GM18873 (cell line): ENCODE measurements at regions not wholly inside any gene's neighbourhood (a gene's known extent, or its start where the extent isn't known, plus 50 kb on each side); places are given as distances from the start of the nearest gene placed in this dataset.

Experiments
- ATAC-seq: cut with Tn5 transposase; IDR thresholded peaks from one replicate; pipeline ENCODE4 v1.9.1; 2021; ENCODE audit warnings: mild to moderate bottlenecking, moderate library complexity, moderate number of reproducible peaks; ENCODE audit not compliant: unreplicated experiment, low FRiP score

GRCh38 chr10:108521827-108522492 lies 1357.5 kb upstream of the SORCS1 start:
- ATAC-seq, result no peak

- no peak for ATAC-seq
Observed at GRCh38 chr10:108515821-108516220, 1351.3 kb upstream of the SORCS1 start.

GRCh38 chr10:108500396-108500795 lies 1335.9 kb upstream of the SORCS1 start:
- ATAC-seq, result no peak

GRCh38 chr10:108496106-108496505 lies 1331.6 kb upstream of the SORCS1 start:
- no peak for ATAC-seq

GRCh38 chr10:108490944-108491343 lies 1326.4 kb upstream of the SORCS1 start:
- ATAC-seq, result no peak

- no peak for ATAC-seq
Observed at GRCh38 chr10:108471420-108471819, 1306.9 kb upstream of the SORCS1 start.

- ATAC-seq, result no peak
Observed at GRCh38 chr10:108469940-108470339, 1305.4 kb upstream of the SORCS1 start.

GRCh38 chr10:108465871-108466641 lies 1301.5 kb upstream of the SORCS1 start:
- no peak for ATAC-seq

GRCh38 chr10:108462005-108462404 lies 1297.5 kb upstream of the SORCS1 start:
- ATAC-seq, result no peak

GRCh38 chr10:108454793-108455192 lies 1290.3 kb upstream of the SORCS1 start:
- ATAC-seq, result no peak

- no peak for ATAC-seq
Observed at GRCh38 chr10:108454224-108454623, 1289.7 kb upstream of the SORCS1 start.

GRCh38 chr10:108453166-108453565 lies 1288.7 kb upstream of the SORCS1 start:
- no peak for ATAC-seq

GRCh38 chr10:108452533-108452932 lies 1288.0 kb upstream of the SORCS1 start:
- ATAC-seq, result no peak

- ATAC-seq, result no peak
Observed at GRCh38 chr10:108450280-108450679, 1285.8 kb upstream of the SORCS1 start.

GRCh38 chr10:108445746-108446145 lies 1281.2 kb upstream of the SORCS1 start:
- no peak for ATAC-seq

- ATAC-seq, result peak; percentile 75
Observed at GRCh38 chr10:108443636-108444035, 1279.1 kb upstream of the SORCS1 start.

GRCh38 chr10:108439397-108439796 lies 1274.9 kb upstream of the SORCS1 start:
- ATAC-seq, result no peak

GRCh38 chr10:108436096-108436495 lies 1271.6 kb upstream of the SORCS1 start:
- ATAC-seq, result no peak

GRCh38 chr10:108434559-108435252 lies 1270.2 kb upstream of the SORCS1 start:
- no peak for ATAC-seq

- ATAC-seq, result no peak
Observed at GRCh38 chr10:108427146-108427545, 1262.6 kb upstream of the SORCS1 start.

GRCh38 chr10:108425283-108425964 lies 1260.9 kb upstream of the SORCS1 start:
- no peak for ATAC-seq
